ENCODE measurements at regions not wholly inside any gene's neighbourhood (a gene's known extent, or its start where the extent isn't known, plus 50 kb on each side); places are given as distances from the start of the nearest gene placed in this dataset.

DNA sequence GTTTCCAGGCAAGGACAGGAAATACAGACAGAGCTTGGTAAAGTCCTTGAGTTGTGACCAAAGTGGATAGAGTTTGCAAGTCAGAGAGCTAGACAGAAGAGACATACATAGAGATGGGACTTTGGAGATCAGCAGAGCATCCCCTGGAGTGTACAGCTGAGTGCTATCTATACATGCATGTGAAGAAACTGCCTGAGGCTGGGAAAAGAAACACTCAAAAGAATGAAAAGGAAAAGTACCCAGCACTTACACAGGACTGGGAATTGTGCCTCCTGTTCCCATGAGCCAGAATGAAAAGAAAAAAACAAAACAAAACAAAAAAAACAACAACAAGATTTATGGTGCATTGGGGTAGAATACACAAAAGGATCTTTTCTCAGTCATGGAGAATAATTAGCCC lies 606.4 kb downstream of the ZNF608 start:
- TF ChIP-seq, protein P1, sequence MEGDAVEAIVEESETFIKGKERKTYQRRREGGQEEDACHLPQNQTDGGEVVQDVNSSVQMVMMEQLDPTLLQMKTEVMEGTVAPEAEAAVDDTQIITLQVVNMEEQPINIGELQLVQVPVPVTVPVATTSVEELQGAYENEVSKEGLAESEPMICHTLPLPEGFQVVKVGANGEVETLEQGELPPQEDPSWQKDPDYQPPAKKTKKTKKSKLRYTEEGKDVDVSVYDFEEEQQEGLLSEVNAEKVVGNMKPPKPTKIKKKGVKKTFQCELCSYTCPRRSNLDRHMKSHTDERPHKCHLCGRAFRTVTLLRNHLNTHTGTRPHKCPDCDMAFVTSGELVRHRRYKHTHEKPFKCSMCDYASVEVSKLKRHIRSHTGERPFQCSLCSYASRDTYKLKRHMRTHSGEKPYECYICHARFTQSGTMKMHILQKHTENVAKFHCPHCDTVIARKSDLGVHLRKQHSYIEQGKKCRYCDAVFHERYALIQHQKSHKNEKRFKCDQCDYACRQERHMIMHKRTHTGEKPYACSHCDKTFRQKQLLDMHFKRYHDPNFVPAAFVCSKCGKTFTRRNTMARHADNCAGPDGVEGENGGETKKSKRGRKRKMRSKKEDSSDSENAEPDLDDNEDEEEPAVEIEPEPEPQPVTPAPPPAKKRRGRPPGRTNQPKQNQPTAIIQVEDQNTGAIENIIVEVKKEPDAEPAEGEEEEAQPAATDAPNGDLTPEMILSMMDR (IDR thresholded peaks at IDR 0.05): no peak
- no peak for TF ChIP-seq POLR2A (IDR thresholded peaks at IDR 0.05)

All from uterus (tissue), 2 donors.